Neural progenitor cell (in vitro differentiated cells): ENCODE measurements at regions not wholly inside any gene's neighbourhood (a gene's known extent, or its start where the extent isn't known, plus 50 kb on each side); places are given as distances from the start of the nearest gene placed in this dataset.
"Not testable (repeated sequence)": the region's sequence is repeated elsewhere in the genome, so short reads cannot be mapped to it uniquely, and the experiment has no call there.

Experiments
- DNase-seq: peaks from one replicate; pipeline ENCODE4 v3.0.0-alpha.2; 2016; ENCODE audit warnings: low spot score
- H2AFZ ChIP-seq: fragments of 200-600 bp; sonication (generic); replicated peaks from 2 replicates; pipeline ENCODE4 v1.6.1; 2016; ENCODE audit warnings: antibody characterized with exemption
- H3F3A ChIP-seq: fragments of 200-600 bp; sonication (generic); 2 replicates; pipeline ENCODE4 v1.6.1; 2016; ENCODE audit warnings: antibody characterized with exemption, low read depth
- H3K27ac ChIP-seq: fragments of 200-600 bp; sonication (generic); 2 replicates; pipeline ENCODE4 v1.5.1; 2016; ENCODE audit warnings: mild to moderate bottlenecking
- H3K27me3 ChIP-seq: fragments of 200-600 bp; sonication (generic); 2 replicates; pipeline ENCODE4 v1.6.1; 2016; ENCODE audit warnings: mild to moderate bottlenecking, moderate library complexity
- H3K36me3 ChIP-seq: fragments of 200-600 bp; sonication (generic); 2 replicates; pipeline ENCODE4 v1.5.1; 2016
- H3K4me1 ChIP-seq: fragments of 200-600 bp; sonication (generic); 2 replicates; pipeline ENCODE4 v1.6.1; 2016; ENCODE audit warnings: mixed run types
- H3K4me2 ChIP-seq: fragments of 200-600 bp; sonication (generic); 2 replicates; pipeline ENCODE4 v1.6.1; 2016
- H3K4me3 ChIP-seq: fragments of 200-600 bp; sonication (generic); 2 replicates; pipeline ENCODE4 v1.5.1; 2016
- H3K79me2 ChIP-seq: fragments of 200-600 bp; sonication (generic); 2 replicates; pipeline ENCODE4 v1.6.1; 2016; ENCODE audit warnings: low read depth
- H3K9ac ChIP-seq: fragments of 200-600 bp; sonication (generic); 2 replicates; pipeline ENCODE4 v1.6.1; 2016
- H3K9me3 ChIP-seq: fragments of 200-600 bp; sonication (generic); 2 replicates; pipeline ENCODE4 v1.5.1; 2016; ENCODE audit warnings: low read depth
- H4K20me1 ChIP-seq: fragments of 200-600 bp; sonication (generic); 2 replicates; pipeline ENCODE4 v1.6.1; 2016; ENCODE audit warnings: low read depth
- H3K27ac Mint-ChIP-seq: 3 replicates; pipeline ENCODE4 v1.8.0; 2021; ENCODE audit warnings: mixed read lengths
- H3K27me3 Mint-ChIP-seq: 2 replicates; pipeline ENCODE4 v1.8.0; 2022; ENCODE audit warnings: low read depth, mild to moderate bottlenecking, inconsistent platforms, moderate library complexity, mixed read lengths; ENCODE audit not compliant: insufficient read depth
- H3K36me3 Mint-ChIP-seq: 3 replicates; pipeline ENCODE4 v1.8.0; 2021; ENCODE audit warnings: mixed read lengths
- H3K4me1 Mint-ChIP-seq: 3 replicates; pipeline ENCODE4 v1.8.0; 2021; ENCODE audit warnings: mixed read lengths
- H3K4me3 Mint-ChIP-seq: 3 replicates; pipeline ENCODE4 v1.8.0; 2021; ENCODE audit warnings: mild to moderate bottlenecking, moderate library complexity, mixed read lengths
- H3K9me3 Mint-ChIP-seq: 3 replicates; pipeline ENCODE4 v1.8.0; 2020; ENCODE audit warnings: mixed read lengths
- CTCF ChIP-seq: fragments of 200-600 bp; sonication (generic); IDR thresholded peaks from 2 replicates; pipeline ENCODE4 v1.5.1; 2017; ENCODE audit warnings: antibody characterized with exemption, mild to moderate bottlenecking
- EZH2 ChIP-seq: fragments of 200-600 bp; sonication (generic); IDR thresholded peaks from 2 replicates; pipeline ENCODE4 v1.6.1; 2017; ENCODE audit warnings: antibody characterized with exemption, mild to moderate bottlenecking, moderate library complexity
- EZH2phosphoT487 ChIP-seq: fragments of 200-600 bp; sonication (generic); IDR thresholded peaks from 2 replicates; pipeline ENCODE4 v1.6.1; 2017; ENCODE audit warnings: antibody characterized with exemption

GRCh38 chr7:13132314-13132713 lies 444.9 kb downstream of the ARL4A start:
- H3F3A ChIP-seq, result no peaks in the 10 kb centered on the region
- H3K27ac ChIP-seq, result no peak overlapping the region
- no peak overlapping the region for H3K4me2 ChIP-seq
- no peak overlapping the region for H2AFZ ChIP-seq
- no peaks in the 10 kb centered on the region for H3K27me3 ChIP-seq
- H3K36me3 Mint-ChIP-seq, result no peaks in the 10 kb centered on the region
- H3K9me3 ChIP-seq, result no peaks in the 10 kb centered on the region
- H3K36me3 ChIP-seq, result no peaks in the 10 kb centered on the region
- no peak overlapping the region for H3K27ac Mint-ChIP-seq
- no peaks in the 10 kb centered on the region for H4K20me1 ChIP-seq
- TF ChIP-seq EZH2phosphoT487 (no peak), EZH2 (no peak), CTCF (no peak)
- H3K9me3 Mint-ChIP-seq, result peaks cover 15% of the 10 kb centered on the region
- no peaks in the 10 kb centered on the region for H3K4me1 ChIP-seq
- no peak overlapping the region for H3K4me3 ChIP-seq
- no peaks in the 10 kb centered on the region for H3K79me2 ChIP-seq
- no peak overlapping the region for H3K4me3 Mint-ChIP-seq
- H3K4me1 Mint-ChIP-seq, result no peaks in the 10 kb centered on the region
- no peak for DNase-seq
- no peaks in the 10 kb centered on the region for H3K27me3 Mint-ChIP-seq
- no peak overlapping the region for H3K9ac ChIP-seq

GRCh38 chr7:13136345-13136744 lies 448.9 kb downstream of the ARL4A start:
- not testable (repeated sequence) for H3K4me2 ChIP-seq, H3K27me3 Mint-ChIP-seq, H3K4me3 ChIP-seq, H3K36me3 ChIP-seq, H2AFZ ChIP-seq, H3K4me1 Mint-ChIP-seq, H3K9ac ChIP-seq, H3K4me1 ChIP-seq, H3K9me3 ChIP-seq, H3K79me2 ChIP-seq, H3F3A ChIP-seq, H3K27ac Mint-ChIP-seq, H3K27ac ChIP-seq, H3K36me3 Mint-ChIP-seq, H3K27me3 ChIP-seq, DNase-seq, H3K4me3 Mint-ChIP-seq, H4K20me1 ChIP-seq
- peaks cover 20% of the 10 kb centered on the region for H3K9me3 Mint-ChIP-seq

- H3K27me3 Mint-ChIP-seq, result no peaks in the 10 kb centered on the region
- Histone ChIP-seq H3K9me3 (no peaks in the 10 kb centered on the region), H3K27me3 (no peaks in the 10 kb centered on the region), H2AFZ (no peak overlapping the region), H3K36me3 (no peaks in the 10 kb centered on the region), H3K4me3 (no peak overlapping the region), H3K27ac (no peak overlapping the region), H4K20me1 (no peaks in the 10 kb centered on the region), H3K9ac (no peak overlapping the region), H3F3A (no peaks in the 10 kb centered on the region), H3K4me1 (no peaks in the 10 kb centered on the region), H3K79me2 (no peaks in the 10 kb centered on the region), H3K4me2 (no peak overlapping the region)
- no peaks in the 10 kb centered on the region for H3K4me1 Mint-ChIP-seq
- no peak overlapping the region for H3K27ac Mint-ChIP-seq
- no peaks in the 10 kb centered on the region for H3K36me3 Mint-ChIP-seq
- no peak overlapping the region for H3K4me3 Mint-ChIP-seq
- TF ChIP-seq EZH2, result no peak
- no peak for TF ChIP-seq CTCF
- no peak for TF ChIP-seq EZH2phosphoT487
- H3K9me3 Mint-ChIP-seq, result peaks cover 14% of the 10 kb centered on the region
- DNase-seq, result no peak
These were observed 452.0 kb downstream of the ARL4A start for GRCh38 chr7:13139436-13139835.

- Mint-ChIP-seq H3K36me3 (no peaks in the 10 kb centered on the region), H3K27me3 (no peaks in the 10 kb centered on the region), H3K4me1 (no peaks in the 10 kb centered on the region), H3K4me3 (no peak overlapping the region), H3K9me3 (peaks cover 3% of the 10 kb centered on the region), H3K27ac (no peak overlapping the region)
- no peak for DNase-seq
- Histone ChIP-seq H3K27me3 (no peaks in the 10 kb centered on the region), H3K4me3 (no peak overlapping the region), H3F3A (no peaks in the 10 kb centered on the region), H3K4me2 (no peak overlapping the region), H3K27ac (no peak overlapping the region), H3K36me3 (no peaks in the 10 kb centered on the region), H3K9me3 (no peaks in the 10 kb centered on the region), H3K4me1 (no peaks in the 10 kb centered on the region), H3K79me2 (no peaks in the 10 kb centered on the region), H4K20me1 (no peaks in the 10 kb centered on the region), H2AFZ (no peak overlapping the region), H3K9ac (no peak overlapping the region)
- no peak for TF ChIP-seq CTCF
- no peak for TF ChIP-seq EZH2phosphoT487
- TF ChIP-seq EZH2, result no peak
These were observed 457.2 kb downstream of the ARL4A start for GRCh38 chr7:13144673-13145072.
